Small intestine (tissue), 7 donors: ENCODE measurements at regions not wholly inside any gene's neighbourhood (a gene's known extent, or its start where the extent isn't known, plus 50 kb on each side); places are given as distances from the start of the nearest gene placed in this dataset.
"Not testable (repeated sequence)": the region's sequence is repeated elsewhere in the genome, so short reads cannot be mapped to it uniquely, and the experiment has no call there.

Source experiments
- DNase-seq, 2 donors: peaks; one replicate each; pipeline versions ENCODE4 v3.0.0 to v3.0.0-alpha.2; 2013
- FAIRE-seq: peaks from 2 replicates; lab custom pipeline; 2012; peaks lifted over from hg19 to GRCh38; lab: Jason Lieb, UNC
- H3K27ac ChIP-seq, 3 donors: one replicate each; pipeline ENCODE4 v1.5.1; 2013; ENCODE audit warnings: low read length in 2 of 3, mild to moderate bottlenecking in 2 of 3, control low read depth in 1 of 3, inconsistent platforms in 1 of 3, low read depth in 1 of 3, moderate library complexity in 1 of 3
- H3K27me3 ChIP-seq, 3 donors: one replicate each; pipeline ENCODE4 v1.6.1; 2013; ENCODE audit warnings: low read length in 3 of 3, inconsistent platforms in 1 of 3; ENCODE audit not compliant: control insufficient read depth in 3 of 3, insufficient read depth in 3 of 3
- H3K36me3 ChIP-seq, 3 donors: one replicate each; pipeline ENCODE4 v1.6.1; 2013; ENCODE audit warnings: low read length in 3 of 3, inconsistent platforms in 1 of 3, low read depth in 1 of 3, mild to moderate bottlenecking in 1 of 3, moderate library complexity in 1 of 3; ENCODE audit not compliant: control insufficient read depth in 3 of 3, insufficient read depth in 2 of 3
- H3K4me1 ChIP-seq, 3 donors: one replicate each; pipeline ENCODE4 v1.6.1; 2013; ENCODE audit warnings: low read length in 2 of 3, inconsistent platforms in 1 of 3, low read depth in 1 of 3, mild to moderate bottlenecking in 1 of 3, moderate library complexity in 1 of 3; ENCODE audit not compliant: control insufficient read depth in 3 of 3, insufficient read depth in 2 of 3
- H3K4me3 ChIP-seq, 3 donors: one replicate each; pipeline ENCODE4 v1.5.1; 2013; ENCODE audit warnings: low read length in 3 of 3, control low read depth in 1 of 3, inconsistent platforms in 1 of 3, low read depth in 1 of 3, mild to moderate bottlenecking in 1 of 3, moderate library complexity in 1 of 3
- H3K9me3 ChIP-seq, 2 donors: one replicate each; pipeline ENCODE4 v1.6.1; 2013; ENCODE audit warnings: low read depth in 1 of 2, low read length in 1 of 2; ENCODE audit not compliant: control insufficient read depth in 2 of 2, insufficient read depth in 1 of 2
- WGBS, 3 donors: extraction: QIAGEN DNeasy Blood & Tissue Kit; methylation state at CpG; one replicate each; pipeline ENCODE4 v1.1.7; 2013; 5-methylcytosine and 5-hydroxymethylcytosine counted together
- donor health status: healthy with polysubstance abuse.
- donor health status: control.
- donor health status: control.
- donor health status: Bipolar disorder and iron deficiency.
- donor health status: healthy.

DNA sequence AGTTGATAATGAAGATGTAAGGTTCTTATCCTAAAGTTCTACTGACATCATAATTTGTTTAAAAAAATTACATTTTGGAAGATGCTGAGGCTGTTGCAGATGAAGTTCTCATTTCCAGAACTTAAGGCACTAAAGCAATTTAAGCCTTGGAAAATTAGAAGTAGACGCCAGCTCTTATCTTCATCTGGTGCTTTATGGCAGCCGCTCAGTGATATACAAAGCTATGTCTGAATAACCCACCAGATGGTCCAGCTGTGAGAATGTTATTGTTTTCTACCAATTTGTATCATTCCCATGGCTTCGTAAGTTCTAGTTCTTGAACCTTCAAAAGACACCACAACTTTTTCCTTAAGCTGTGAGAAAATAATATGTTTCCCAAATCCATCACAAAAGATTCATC is 212.1 kb upstream of the ARID2 start:
- no peak overlapping the region for H3K27ac ChIP-seq
- FAIRE-seq (no peak), DNase-seq (no peak)
- no peaks in the 10 kb centered on the region for H3K9me3 ChIP-seq
- no peaks in the 10 kb centered on the region for H3K4me1 ChIP-seq
- H3K36me3 ChIP-seq = no peaks in the 10 kb centered on the region
- no peak overlapping the region for H3K4me3 ChIP-seq
- WGBS, 3 donors = 15 to 56% (median 49%) methylated on average over 3 of the region's 3 CpGs
- H3K27me3 ChIP-seq = no peaks in the 10 kb centered on the region

DNA sequence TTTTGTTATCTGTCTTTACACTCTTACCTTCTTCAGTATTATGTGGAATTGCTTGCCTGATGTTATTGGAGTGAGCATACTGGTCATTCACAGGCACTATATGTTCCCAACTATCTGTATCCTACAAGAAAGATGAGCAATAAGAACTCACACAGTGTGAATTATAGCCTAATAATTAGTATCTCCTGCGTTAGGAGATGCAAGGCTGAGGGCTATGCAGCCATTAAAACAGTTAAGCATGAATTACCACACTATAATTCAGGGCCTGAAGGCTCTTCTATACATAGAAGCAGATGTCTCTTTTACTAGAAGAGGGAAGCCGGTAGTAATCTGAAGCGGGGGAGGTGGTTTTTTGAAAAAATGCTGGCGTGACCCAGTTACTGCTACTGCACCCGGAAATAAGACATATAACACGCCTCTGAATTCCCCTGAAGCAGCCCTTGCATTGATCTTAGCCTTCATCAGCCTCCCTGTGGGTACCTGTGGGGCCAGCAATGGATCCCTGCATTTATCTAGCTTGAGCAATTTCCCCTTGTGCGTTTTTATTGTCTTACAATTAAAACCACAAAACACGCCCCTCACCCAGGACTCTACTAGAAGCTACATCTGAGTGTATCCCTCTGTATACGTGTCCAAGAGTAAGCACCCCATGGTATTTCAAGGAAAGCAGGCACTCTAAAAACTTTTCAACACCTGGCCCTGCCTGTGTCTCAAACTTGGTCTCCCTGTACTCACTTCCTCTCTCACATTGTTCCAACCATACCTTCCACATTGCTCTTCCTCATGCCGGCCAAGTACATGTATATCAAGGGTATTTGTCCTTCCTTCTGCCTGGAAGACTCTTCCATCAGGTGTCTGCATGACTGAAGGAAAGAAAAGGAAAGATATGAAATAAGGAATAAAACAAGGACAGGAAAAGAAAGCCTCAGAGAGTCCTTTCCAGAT is 210.9 kb upstream of the ARID2 start:
- H3K36me3 ChIP-seq = no peaks in the 10 kb centered on the region
- H3K27me3 ChIP-seq = no peaks in the 10 kb centered on the region
- no peaks in the 10 kb centered on the region for H3K4me1 ChIP-seq
- DNase-seq (peak in 1 of 2 donors; percentile 29), FAIRE-seq (no peak)
- peak overlapping the region in 1 of 3 donors; percentile 33 for H3K27ac ChIP-seq
- peaks cover 0 to 2% of the 10 kb centered on the region in 2 donors for H3K9me3 ChIP-seq
- 44 to 52% (median 47%) methylated on average over 10 of the region's 10 CpGs for WGBS, 3 donors
- H3K4me3 ChIP-seq = no peak overlapping the region

DNA sequence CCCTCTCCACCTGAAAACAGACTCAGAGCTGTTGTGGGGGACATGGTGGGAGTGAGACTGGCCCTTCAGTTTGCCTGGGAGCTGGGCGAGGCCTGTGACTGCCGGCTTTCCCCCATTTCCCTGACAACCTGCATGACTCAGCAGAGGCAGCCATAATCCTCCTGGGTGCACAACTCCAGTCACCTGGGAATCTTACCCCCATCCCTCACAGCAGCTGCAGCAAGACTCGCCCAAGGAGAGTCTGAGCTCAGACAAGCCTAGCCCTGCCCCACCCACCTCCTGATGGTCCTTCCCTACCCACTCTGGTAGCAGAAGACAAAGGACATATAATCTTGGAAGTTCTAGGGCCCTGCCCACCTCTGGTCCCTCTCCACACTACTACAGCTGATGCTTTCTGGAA is 207.3 kb upstream of the ARID2 start:
- no peaks in the 10 kb centered on the region for H3K36me3 ChIP-seq
- DNase-seq (no peak), FAIRE-seq (no peak)
- H3K9me3 ChIP-seq = peaks cover 0 to 2% of the 10 kb centered on the region in 2 donors
- 43 to 80% (median 71%) methylated on average over 3 of the region's 3 CpGs for WGBS, 3 donors
- H3K27me3 ChIP-seq = no peaks in the 10 kb centered on the region
- H3K4me3 ChIP-seq = no peak overlapping the region
- no peaks in the 10 kb centered on the region for H3K4me1 ChIP-seq
- H3K27ac ChIP-seq = no peak overlapping the region

DNA sequence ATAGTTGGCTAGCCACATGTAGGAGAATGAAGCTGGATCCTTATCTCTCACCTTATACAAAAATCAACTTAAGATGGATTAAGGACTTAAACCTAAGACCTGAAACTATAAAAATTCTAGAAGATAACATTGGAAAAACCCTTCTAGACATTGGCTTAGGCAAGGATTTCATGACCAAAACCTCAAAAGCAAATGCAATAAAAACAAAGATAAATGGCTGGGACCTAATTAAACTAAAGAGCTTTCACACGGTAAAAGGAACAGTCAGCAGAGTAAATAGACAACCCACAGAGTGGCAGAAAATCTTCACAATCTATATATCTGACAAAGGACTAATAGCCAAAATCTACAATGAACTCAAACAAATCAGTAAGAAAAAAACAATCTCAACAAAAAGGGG is 202.7 kb upstream of the ARID2 start:
- H3K27ac ChIP-seq, H3K36me3 ChIP-seq, H3K9me3 ChIP-seq, H3K4me1 ChIP-seq, FAIRE-seq, H3K4me3 ChIP-seq, H3K27me3 ChIP-seq, DNase-seq: not testable (repeated sequence)
- 26 to 60% (median 43%) methylated on average over 1 of the region's 1 CpG for WGBS, 3 donors

DNA sequence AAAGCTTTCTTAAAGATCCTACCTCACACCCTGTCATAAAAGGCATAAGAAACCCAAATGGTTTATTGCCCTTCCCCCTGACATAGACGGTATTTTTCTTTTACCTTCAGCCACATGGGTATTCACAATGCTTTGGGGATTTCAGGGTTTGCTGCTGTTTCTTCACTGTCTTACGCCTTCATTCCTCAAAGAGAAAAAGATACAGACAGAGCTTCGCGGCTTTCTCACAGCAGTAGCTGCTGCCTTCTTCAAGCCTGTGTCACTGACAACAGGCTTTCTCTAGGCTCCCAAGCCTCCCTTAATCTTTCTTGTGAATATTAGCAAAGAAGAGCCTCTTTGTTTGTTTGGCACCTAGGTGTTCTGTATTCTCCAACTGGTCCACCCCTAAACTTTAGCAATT is 197.4 kb upstream of the ARID2 start:
- Histone ChIP-seq H3K4me3 (no peak overlapping the region), H3K4me1 (no peaks in the 10 kb centered on the region), H3K36me3 (no peaks in the 10 kb centered on the region), H3K9me3 (no peaks in the 10 kb centered on the region), H3K27ac (no peak overlapping the region), H3K27me3 (no peaks in the 10 kb centered on the region)
- FAIRE-seq = no peak
- DNase-seq = no peak
- 61 to 81% (median 62%) methylated on average over 4 of the region's 4 CpGs for WGBS, 3 donors

DNA sequence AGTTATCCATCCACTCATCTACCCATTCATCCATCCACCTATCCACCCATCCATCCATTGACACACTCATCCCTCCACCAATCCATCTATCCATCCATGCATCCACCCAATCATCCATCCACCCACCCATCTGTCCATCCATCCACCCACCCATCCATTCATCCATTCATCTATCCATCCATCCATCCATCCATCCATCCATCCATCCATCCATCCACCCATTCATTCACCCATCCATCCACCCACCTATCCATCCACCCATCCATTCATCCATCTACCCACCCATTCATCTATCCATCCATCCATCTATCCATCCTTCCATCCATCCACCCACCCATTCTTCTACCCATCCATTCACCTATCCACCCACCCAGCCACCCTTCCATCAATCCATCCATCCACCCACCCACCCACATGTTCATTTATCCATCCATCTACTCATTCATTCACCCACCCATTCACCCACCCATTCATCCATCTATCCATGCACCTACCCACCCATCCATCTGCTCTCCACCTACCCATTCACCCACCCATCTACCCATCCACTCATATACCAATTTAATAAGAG is 193.8 kb upstream of the ARID2 start:
- no peak for DNase-seq
- Histone ChIP-seq H3K27me3 (no peaks in the 10 kb centered on the region), H3K27ac (no peak overlapping the region), H3K9me3 (no peaks in the 10 kb centered on the region), H3K36me3 (no peaks in the 10 kb centered on the region), H3K4me3 (no peak overlapping the region), H3K4me1 (no peaks in the 10 kb centered on the region)
- FAIRE-seq = no peak

GRCh38 chr12:45536284-45536683 is 193.2 kb upstream of the ARID2 start:
- no peaks in the 10 kb centered on the region for H3K4me1 ChIP-seq
- H3K4me3 ChIP-seq = no peak overlapping the region
- 70 to 88% (median 76%) methylated on average over 1 of the region's 1 CpG for WGBS, 3 donors
- H3K27ac ChIP-seq = no peak overlapping the region
- no peaks in the 10 kb centered on the region for H3K36me3 ChIP-seq
- FAIRE-seq (no peak), DNase-seq (no peak)
- no peaks in the 10 kb centered on the region for H3K27me3 ChIP-seq
- no peaks in the 10 kb centered on the region for H3K9me3 ChIP-seq

DNA sequence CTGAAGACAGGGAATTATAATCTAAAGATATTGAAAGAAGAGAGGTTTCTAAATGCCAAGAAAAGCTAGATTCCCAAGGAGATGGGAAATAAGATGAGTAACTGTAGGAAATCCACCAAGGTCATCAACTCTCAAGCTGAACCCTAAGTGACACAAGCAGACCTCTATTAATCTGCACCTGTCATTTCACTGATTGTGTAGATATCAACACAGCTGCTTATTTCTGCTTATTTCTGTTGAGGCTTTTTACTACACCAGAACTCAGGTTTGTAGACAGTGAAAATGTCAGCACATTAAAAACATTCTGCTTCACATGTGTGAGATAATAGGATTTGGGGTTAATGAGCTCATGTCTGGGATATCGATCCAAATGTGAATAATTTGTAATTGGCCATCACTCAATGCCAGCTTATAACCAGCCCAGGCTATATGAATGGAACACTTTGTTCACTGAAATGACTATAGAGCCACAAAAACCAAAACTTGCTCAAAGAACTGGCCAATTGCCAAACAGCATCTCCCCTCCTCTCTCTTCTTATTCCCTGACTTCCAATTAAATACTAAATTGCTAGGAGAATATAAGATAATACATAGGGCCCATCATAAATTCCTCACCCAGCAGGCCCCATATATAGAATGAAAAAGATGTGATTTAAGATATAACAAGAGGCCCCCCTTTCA is 188.7 kb upstream of the ARID2 start:
- H3K4me3 ChIP-seq = no peak overlapping the region
- H3K9me3 ChIP-seq = no peaks in the 10 kb centered on the region
- no peaks in the 10 kb centered on the region for H3K27me3 ChIP-seq
- WGBS, 3 donors = 21 to 54% (median 47%) methylated on average over 1 of the region's 1 CpG
- H3K36me3 ChIP-seq = no peaks in the 10 kb centered on the region
- H3K4me1 ChIP-seq = no peaks in the 10 kb centered on the region
- no peak for FAIRE-seq
- DNase-seq = no peak
- H3K27ac ChIP-seq = no peak overlapping the region
